ENCODE measurements at regions not wholly inside any gene's neighbourhood (a gene's known extent, or its start where the extent isn't known, plus 50 kb on each side); places are given as distances from the start of the nearest gene placed in this dataset.

DNA sequence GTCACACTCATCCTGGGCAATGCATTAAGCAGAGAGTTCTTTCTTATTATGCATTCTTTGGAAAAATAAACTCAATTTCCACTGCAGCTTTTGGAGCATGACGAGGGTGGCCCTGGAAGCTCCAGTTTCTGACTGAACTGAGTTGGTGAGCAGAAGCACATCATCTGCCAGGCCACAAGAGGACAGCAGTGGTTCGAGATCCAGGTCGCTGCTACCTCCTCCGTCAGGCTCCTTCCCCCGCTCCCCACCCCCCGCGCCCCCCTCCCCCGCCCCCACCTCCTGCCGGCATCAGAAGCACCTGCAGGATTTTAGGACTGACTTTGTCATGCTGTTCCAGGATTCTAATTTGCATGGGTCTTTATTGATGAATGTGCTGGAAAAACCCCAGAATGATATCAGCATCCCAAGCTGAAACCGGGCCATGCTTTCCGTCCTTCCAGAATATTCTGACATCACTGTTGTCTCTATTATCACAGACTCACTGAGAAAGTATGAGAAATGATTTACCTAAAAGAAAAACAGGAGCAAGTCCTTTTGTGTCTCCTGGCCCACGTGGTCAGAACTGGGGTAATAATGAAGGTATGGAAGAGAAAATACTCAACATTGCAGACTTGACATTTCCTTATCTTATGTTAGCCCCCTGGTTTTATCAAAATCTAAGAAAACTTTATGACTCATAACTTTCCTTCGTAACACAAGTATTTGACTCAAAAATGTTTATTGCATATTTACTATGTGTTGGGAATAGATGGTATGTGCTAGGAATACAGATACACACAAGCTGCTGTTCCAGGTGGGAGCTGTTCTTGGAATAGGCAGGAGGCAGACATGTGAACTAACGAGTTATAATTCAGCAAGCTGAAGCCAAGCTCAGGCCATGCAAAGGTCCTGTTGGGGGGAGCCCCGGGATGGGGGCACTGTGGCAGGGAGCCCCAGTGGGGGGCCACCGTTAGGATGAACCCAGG lies 220.2 kb upstream of the EXOC2 start:
- TF ChIP-seq, protein P1, sequence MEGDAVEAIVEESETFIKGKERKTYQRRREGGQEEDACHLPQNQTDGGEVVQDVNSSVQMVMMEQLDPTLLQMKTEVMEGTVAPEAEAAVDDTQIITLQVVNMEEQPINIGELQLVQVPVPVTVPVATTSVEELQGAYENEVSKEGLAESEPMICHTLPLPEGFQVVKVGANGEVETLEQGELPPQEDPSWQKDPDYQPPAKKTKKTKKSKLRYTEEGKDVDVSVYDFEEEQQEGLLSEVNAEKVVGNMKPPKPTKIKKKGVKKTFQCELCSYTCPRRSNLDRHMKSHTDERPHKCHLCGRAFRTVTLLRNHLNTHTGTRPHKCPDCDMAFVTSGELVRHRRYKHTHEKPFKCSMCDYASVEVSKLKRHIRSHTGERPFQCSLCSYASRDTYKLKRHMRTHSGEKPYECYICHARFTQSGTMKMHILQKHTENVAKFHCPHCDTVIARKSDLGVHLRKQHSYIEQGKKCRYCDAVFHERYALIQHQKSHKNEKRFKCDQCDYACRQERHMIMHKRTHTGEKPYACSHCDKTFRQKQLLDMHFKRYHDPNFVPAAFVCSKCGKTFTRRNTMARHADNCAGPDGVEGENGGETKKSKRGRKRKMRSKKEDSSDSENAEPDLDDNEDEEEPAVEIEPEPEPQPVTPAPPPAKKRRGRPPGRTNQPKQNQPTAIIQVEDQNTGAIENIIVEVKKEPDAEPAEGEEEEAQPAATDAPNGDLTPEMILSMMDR (IDR thresholded peaks at IDR 0.05): peak in 1 of 3 experiments; percentile 31
- no peak for TF ChIP-seq POLR2A (IDR thresholded peaks at IDR 0.05)

All from testis (tissue), 2 donors.